SK-N-DZ (cell line): ENCODE measurements at regions not wholly inside any gene's neighbourhood (a gene's known extent, or its start where the extent isn't known, plus 50 kb on each side); places are given as distances from the start of the nearest gene placed in this dataset.
"Not testable (repeated sequence)": the region's sequence is repeated elsewhere in the genome, so short reads cannot be mapped to it uniquely, and the experiment has no call there.

Experiments used
- DNase-seq: peaks from one replicate; pipeline ENCODE4 v3.0.0-alpha.2; 2015; ENCODE audit warnings: low spot score
- small RNA-seq, 2 experiments: library from RNA; depleted of rRNA; stranded (forward); fragments of <200 nt; gene quantifications; one replicate each; pipeline ENCODE3, GENCODE V24; 2014

DNA sequence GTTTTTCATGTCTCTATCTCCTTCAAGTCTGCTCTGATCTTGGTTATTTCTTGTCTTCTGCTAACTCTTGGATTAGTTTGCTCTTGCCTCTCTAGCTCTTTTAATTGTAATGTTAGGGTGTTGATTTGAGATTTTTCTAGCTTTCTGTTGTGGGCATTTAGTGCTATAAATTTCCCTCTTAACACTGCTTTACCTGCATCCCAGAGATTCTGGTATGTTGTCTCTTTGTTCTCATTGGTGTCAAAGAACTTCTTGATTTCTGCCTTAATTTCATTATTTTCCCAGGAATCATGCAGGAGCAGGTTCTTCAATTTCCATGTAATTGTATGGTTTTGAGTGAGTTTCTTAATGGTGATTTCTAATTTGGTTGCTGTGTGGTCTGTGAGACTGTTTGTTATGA lies 128.5 kb upstream of the ZNF267 start:
- DNase-seq = not testable (repeated sequence)

DNA sequence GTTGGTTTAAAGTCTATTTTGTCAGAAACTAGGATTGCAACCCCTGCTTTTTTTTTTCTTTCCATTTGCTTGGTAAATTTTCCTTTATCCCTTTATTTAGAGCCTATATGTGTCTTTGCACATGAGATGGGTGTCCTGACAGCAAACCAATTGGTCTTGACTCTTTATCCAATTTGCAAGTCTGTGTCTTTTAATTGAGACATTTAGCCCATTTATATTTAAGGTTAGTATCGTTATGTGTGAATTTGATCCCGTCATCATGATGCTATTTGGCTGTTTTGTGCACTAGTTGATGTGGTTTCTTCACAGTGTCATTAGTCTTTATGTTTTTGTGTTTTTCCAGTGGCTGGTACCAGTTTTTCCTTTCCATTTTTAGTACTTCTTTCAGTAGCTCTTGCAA lies 127.7 kb upstream of the ZNF267 start:
- DNase-seq = no peak

DNA sequence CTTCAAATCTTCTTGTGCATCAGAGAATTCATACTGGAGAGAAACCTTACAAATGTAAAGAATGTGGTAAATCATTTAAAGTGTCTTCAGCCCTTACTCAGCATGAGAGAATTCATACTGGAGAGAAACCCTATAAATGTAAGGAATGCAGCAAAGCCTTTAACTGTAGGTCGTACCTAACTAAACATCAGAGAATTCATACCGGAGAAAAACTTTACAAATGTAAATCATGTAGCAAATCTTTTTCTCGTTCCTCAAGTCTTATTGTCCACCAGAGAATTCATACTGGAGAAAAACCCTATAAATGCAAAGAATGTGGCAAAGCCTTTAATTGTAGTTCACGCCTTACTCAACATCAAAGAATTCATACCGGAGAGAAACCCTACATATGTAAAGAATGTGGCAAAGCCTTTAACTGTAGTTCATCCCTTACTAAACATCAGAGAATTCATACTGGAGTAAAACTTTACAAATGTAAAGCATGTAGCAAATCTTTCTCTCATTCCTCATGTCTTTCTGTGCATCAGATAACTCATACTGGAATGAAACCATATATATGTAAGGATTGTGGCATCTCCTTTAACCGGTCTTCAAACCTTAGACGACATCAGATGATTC lies 118.5 kb upstream of the ZNF267 start:
- DNase-seq = no peak

DNA sequence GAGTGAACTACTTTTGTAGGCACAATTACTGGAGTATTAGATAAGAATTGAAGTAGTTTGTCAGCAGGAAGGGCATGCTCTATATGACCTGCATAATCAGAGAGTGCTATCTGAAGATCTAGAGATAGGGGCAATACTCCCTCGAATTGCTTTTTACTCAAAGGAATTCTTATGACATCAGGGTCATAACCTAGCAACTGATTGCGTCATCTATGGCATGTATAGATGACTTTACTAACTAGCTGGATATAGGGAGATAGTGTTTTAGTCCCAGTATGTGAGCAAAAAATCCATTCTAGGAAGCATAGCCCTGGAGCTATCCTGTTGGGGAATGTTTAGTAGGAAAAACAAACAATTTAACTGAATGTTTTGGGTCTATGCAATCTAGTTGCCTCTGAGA lies 109.5 kb upstream of the ZNF267 start:
- DNase-seq = no peak

DNA sequence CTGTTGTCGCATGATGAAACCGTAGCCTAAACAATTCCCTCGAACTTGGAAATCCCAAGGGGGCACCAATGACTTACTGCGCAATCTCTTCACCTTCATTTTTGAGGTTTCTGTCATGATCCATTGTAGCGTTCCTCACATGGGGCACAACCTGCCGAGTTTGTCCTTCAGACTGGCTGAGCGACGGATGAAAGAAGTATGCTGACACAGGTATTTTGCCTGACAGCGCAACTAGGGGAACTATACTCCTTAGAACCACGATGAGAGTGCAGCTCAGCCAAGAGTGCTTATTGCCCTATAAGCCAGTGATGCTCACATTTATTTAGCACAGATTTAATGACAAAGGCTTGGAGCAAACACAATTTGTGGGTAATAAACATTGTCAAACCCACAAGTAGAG lies 106.3 kb upstream of the ZNF267 start:
- no peak for DNase-seq

DNA sequence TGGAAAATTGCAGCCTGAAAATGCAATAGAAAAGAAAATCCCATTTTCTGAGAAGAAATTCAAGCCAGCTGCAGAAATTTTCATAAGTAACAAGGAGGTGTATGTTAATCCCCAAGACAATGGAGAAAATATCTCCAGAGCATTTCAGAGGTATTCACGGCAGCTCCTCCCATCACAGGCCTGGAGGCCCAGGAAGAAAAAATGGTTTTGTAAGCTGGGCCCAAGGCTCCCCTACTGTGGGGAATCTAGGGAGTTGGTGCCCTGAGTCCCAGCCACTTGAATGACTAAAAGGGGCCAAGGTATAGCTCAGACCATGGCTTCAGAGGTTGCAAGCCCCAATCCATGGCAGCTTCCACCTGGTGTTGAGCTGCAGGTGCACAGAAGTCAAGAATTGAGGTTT lies 93.3 kb upstream of the ZNF267 start:
- no peak for DNase-seq

DNA sequence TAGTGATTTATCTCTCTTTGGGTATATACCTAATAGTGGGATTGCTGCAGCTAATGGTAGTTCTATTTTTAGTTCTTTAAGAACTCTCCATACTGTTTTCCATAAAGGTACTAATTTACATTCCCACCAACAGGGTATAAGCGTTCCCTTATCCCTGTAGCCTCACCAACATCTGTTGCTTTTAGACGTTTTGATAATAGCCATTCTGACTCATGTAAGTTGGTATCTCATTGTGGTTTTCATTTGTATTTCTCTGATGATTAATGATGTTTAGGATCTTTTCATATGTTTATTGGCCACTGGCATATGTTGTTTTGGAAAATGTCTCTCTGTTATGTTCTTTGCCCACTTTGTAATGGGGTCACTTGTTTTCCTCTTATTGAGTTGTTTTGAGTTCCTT lies 88.5 kb upstream of the ZNF267 start:
- DNase-seq = no peak

DNA sequence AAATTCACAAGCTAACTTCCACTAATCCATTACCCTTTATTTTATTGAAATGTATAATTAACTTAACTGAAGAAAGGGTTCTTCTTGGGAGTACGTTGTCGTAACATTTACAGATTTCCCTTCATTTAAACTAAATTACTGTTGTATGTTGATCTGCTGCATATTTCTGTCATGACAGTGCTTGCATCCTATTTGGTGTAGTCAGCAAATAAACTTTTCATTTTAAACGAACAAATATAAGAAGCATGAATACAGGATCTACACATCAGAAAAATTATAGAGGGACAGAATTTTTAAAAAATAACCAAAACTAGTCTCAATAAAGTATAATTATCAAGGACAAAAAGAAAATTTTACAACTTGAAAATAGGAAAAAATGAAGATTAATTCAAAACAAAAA lies 66.5 kb upstream of the ZNF267 start:
- no peak for DNase-seq

DNA sequence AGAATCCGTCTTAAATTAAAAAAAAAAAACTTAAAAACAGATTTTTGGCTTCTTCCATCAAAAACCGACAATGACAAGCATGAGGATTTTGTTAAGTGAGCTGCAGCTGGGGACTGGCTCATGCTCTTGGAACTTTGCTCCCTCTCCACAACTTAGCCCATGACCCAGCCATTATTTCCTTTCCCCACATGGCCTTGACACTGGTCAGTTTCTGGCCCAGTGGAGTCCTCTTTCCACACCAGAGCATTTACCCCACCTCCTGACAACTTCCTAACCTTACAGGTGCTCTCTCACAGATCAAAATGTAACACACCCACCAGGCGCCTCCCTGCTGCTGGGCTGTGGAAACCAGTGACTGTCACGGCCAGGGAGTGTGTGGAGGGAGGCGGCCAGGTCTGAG lies 62.7 kb upstream of the ZNF267 start:
- no peak for DNase-seq

DNA sequence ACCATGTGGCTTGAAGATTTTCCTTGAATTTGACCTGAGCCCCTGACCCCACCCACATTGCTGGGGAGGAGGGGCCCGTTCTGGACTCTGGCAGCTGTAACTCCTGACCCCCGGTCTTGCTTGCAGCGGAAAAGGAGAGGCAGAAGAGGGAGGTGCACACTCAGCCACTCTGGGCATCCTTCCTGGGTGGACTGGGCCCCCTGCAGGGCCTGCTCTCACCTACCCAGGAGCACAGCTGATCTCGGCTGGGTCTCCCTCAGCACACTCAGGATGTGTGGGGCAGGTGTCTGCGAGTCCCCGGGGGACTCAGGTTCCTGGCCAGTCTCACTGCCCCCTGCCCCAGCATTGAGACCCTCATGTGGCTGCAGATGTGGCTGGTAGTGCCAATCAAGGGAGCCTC lies 57.5 kb upstream of the ZNF267 start:
- not testable (repeated sequence) for DNase-seq

DNA sequence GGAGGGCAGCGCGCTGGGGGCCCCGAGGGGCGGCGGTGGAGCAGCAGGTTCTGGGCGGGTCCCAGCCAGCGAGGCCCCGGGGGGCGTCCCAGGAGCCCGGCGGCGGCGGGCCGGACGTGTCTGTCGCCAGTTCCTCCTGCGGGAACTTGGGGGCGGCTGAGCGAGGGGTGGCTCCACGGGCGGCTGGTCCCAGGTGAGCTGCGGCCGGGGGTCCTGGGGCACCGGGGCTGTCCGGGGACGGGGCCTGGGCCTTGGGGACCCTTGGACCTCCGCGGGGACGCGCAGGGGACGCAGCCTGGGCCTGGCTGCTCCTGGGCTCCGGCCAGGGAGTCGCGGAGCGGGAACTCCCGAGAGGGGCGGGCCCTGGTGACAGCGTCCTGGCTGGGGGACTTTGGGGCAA lies 54.2 kb upstream of the ZNF267 start:
- DNase-seq = no peak

DNA sequence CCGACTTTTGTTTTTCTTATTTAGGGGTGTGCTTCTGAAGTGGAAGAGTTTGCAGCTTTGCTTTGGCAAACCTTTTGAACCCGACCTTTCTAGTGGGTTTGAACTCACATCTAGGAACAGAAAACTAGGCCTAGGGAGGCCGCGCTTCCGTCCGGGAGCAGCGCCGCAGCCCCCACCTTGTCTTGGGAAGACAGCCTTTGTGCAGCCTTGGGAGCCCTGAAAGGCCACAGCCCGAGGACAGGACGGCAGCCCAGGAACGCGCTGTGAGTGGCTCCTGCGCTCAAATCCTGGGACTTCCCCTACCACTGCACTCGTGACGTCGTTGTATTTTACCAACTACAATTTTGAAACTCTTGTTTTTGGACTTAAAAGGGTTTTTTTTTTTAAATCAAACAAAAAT lies 53.7 kb upstream of the ZNF267 start:
- DNase-seq = no peak

Small RNA genes lying in the stretch of these regions (small RNA-seq; reads per million reads assigned to genes)
- gene AC074050.1 = 0 reads per million in 2 experiments
